ENCODE measurements at regions not wholly inside any gene's neighbourhood (a gene's known extent, or its start where the extent isn't known, plus 50 kb on each side); places are given as distances from the start of the nearest gene placed in this dataset.
"Not testable (repeated sequence)": the region's sequence is repeated elsewhere in the genome, so short reads cannot be mapped to it uniquely, and the experiment has no call there.

- TF ChIP-seq PRDM15 (CRISPR knock-in tag; IDR thresholded peaks at IDR 0.05); CTCF (IDR thresholded peaks at IDR 0.05 in 2 of 3, conservative IDR thresholded peaks at IDR 0.05 in 1 of 3; ENCODE audit: control insufficient read depth in 2 of 3, extremely low read depth in 1 of 3, insufficient read depth in 1 of 3, low read depth in 3 of 3, low read length in 3 of 3); MAX (IDR thresholded peaks at IDR 0.05; ENCODE audit: low read depth, low read length); CBX3 (IDR thresholded peaks at IDR 0.05; ENCODE audit: borderline replicate concordance, low read depth); SREBF2 (IDR thresholded peaks at IDR 0.05; ENCODE audit: low read length); POLR2AphosphoS5 (IDR thresholded peaks at IDR 0.05; ENCODE audit: low read length); CBX5 (IDR thresholded peaks at IDR 0.05; ENCODE audit: low read depth); RBBP5 (conservative IDR thresholded peaks at IDR 0.05); POLR2AphosphoS2 (IDR thresholded peaks at IDR 0.05; ENCODE audit: low read depth, low read length); USF2 (IDR thresholded peaks at IDR 0.05; ENCODE audit: borderline replicate concordance, low read depth, low read length); SUZ12 (IDR thresholded peaks at IDR 0.05; ENCODE audit: unreplicated experiment); ATF3 (IDR thresholded peaks at IDR 0.05; ENCODE audit: borderline replicate concordance, extremely low read depth, low read depth, low read length); ETV6 (conservative IDR thresholded peaks at IDR 0.05 in 1 of 2, IDR thresholded peaks at IDR 0.05 in 1 of 2; ENCODE audit: borderline replicate concordance in 1 of 2, low read depth in 1 of 2); NR2F1 (conservative IDR thresholded peaks at IDR 0.05): not testable (repeated sequence)
These were observed 593.1 kb upstream of the CADM2 start for GRCh38 chr3:84365563-84366278.

Measured in GM12878 (cell line).